Vagina (tissue), 2 donors: ENCODE measurements at regions not wholly inside any gene's neighbourhood (a gene's known extent, or its start where the extent isn't known, plus 50 kb on each side); places are given as distances from the start of the nearest gene placed in this dataset.

Experiments
- CTCF ChIP-seq, 3 experiments: fragments of 450-650 bp in 2 of 3; fragments of 200-600 bp in 1 of 3; sonication (generic) in 1 of 3; IDR thresholded peaks; one replicate each; pipeline ENCODE4 v1.5.1; 2017 to 2019; ENCODE audit warnings: antibody characterized with exemption in 3 of 3, mild to moderate bottlenecking in 2 of 3, moderate library complexity in 2 of 3
- POLR2A ChIP-seq, 2 donors: fragments of 450-650 bp; IDR thresholded peaks; one replicate each; pipeline ENCODE4 v1.6.1; 2017; ENCODE audit warnings: antibody characterized with exemption in 2 of 2, mild to moderate bottlenecking in 2 of 2, moderate library complexity in 2 of 2
- POLR2AphosphoS5 ChIP-seq, 2 donors: sonication (generic); formaldehyde crosslinking; IDR thresholded peaks; one replicate each; pipeline ENCODE4 v1.9.0; 2017; ENCODE audit warnings: antibody characterized with exemption in 2 of 2, mild to moderate bottlenecking in 2 of 2, low read depth in 1 of 2; ENCODE audit not compliant: insufficient read depth in 1 of 2

GRCh38 chr10:36094096-36094495 is 452.0 kb upstream of the FZD8 start:
- no peak for TF ChIP-seq CTCF (IDR thresholded peaks at IDR 0.05)
- TF ChIP-seq POLR2AphosphoS5 (IDR thresholded peaks at IDR 0.05; ENCODE audit: insufficient read depth in 1 of 2, low read depth in 1 of 2), result no peak
- no peak for TF ChIP-seq POLR2A (IDR thresholded peaks at IDR 0.05)
